GM21825 (cell line): ENCODE measurements at regions not wholly inside any gene's neighbourhood (a gene's known extent, or its start where the extent isn't known, plus 50 kb on each side); places are given as distances from the start of the nearest gene placed in this dataset.
A peak's percentile ranks its signal among the peaks of the same experiment; 100 is the strongest.

Experiments used
- ATAC-seq: cut with Tn5 transposase; IDR thresholded peaks from one replicate; pipeline ENCODE4 v1.9.1; 2021; ENCODE audit warnings: mild to moderate bottlenecking, moderate library complexity; ENCODE audit not compliant: unreplicated experiment

DNA sequence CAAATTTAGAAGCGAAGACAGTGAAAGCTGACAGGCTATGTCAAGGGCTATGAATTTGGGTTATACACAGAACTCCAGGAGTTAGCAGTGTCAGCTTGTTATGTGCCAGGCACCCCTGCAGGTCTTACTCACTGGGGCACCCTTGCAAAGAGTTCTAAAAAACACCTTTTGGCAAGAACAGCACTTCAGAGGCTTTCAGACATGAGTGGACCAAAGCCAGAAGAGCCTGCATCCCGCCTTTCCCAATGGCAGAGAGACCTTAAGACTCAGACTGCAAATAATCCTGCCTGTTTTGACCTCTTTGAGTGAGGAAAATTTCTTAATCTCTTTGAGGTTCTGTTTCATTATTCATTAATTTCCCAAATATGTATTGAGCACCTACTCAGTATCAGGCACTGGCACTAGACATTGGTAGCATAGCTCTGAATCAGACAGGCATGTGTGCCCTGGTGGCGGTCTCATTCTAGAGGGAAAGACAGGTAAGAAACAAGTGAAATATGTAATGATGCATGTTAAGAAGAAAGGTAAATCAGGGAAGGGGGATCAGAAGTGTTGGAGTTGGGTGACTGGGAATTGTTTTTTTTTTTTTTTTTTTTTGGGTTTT is 280.0 kb downstream of the KBTBD8 start:
- ATAC-seq = no peak

GRCh38 chr3:67286586-67286985 is 288.5 kb downstream of the KBTBD8 start:
- ATAC-seq = no peak

DNA sequence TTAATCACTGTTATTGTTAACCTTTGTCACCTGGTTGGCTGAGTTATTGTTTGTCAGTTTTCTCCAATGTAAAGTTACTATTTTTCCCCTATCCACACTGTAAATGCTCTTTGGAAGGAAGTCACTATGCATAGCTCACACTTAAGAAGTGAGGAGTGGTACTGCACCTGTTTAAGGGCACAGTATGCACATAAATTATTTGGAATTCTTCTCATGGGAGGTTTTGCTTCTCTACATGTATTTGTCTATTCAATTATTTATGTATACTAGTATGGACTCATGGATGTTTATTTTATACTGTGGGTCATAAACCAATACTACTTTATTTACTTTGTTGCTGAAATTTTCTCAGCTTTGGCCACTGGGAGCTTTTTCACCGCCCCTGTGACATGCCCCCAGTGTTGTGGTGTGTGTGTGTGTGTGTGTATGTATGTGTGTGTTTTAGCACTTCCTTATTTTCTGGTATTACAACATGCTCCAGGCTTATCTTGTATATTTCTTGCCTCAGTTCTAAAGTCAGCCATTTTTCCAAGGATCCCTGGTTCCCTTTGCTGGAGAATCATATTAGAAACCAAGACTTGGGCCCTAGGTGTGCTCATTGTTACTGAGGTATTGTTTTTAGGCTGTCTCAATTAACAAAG is 290.5 kb downstream of the KBTBD8 start:
- ATAC-seq = no peak

- no peak for ATAC-seq
These were observed 291.5 kb downstream of the KBTBD8 start for GRCh38 chr3:67289626-67290025.

- ATAC-seq = peak; percentile 48
These were observed 292.3 kb downstream of the KBTBD8 start for GRCh38 chr3:67290438-67290837.

DNA sequence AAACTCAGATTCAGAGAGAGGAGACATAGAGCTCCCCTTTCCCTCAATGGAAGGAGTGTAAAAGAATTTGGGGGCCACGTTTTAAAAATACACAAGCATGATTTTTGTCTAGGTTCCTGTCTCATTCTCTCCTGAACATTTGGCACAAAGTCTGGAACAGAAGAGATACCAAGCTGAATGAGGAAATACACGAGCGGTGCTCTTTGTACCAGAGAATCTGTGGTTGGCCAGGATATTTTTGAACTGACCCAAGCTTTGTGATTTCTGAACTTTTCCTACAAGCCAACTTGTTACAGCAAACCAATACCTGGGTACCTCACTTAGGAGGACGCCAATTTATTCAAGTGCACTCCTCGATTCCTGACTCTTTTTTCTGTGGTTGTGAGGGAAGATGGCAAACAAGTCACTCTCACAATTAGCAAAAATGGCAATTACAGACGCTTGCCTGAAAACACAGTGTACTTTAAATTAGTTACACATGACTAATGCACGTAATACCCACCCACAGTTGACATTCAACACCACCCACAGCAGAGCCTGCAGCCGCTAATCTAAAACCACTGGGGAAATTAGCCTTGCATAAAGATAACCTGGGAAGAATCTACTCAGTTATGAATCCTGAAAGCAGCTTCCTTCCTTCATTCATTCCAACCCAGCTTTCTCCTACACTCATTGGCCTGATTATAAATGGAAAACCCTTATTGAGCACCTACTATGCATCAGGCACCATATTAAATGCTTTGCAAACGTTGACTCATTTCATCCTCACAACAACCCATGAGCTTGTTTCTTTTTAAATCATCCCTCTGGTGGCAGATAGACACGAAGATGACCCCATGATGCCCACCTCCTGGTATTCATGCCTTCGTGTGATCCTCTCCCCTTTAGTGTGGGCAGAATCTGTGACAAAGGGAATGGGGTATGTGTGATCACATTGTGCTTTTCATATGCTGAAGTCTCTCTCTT is 293.5 kb downstream of the KBTBD8 start:
- ATAC-seq = no peak

DNA sequence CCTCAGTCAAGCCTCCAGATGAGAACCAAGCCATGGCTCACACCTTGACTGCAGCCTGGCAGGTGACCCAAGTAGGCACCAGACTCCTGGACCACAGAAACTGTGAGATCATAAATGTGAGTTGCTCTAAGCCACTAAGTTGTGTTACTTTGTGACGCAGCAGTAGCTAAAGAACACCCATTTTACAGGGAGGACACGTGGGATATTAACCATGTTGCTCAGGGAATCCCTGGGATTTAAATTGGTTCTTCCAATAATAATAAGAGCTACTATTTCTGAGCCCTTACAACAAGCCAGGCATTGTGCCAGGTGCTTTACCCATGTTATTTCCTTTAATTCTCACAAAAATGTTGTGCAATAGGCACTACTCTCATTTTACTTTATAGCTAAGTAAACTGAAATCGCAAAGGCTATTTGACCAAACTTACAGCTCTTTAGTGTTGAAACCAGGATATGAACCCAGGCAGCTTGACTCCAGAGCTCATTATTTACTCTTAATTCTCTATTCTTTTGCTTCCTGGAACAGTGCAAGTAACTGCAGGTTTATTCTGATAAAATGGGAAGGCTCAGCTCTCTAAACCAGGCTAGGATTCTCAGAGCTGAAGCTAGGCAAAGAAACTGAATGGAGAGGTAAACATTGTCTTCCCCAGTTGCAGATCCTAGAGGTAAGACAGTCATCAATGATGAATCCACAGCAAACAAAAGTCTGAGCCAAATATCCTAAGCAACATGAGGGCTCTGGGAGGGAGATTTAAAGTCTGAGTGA is 294.4 kb downstream of the KBTBD8 start:
- no peak for ATAC-seq

GRCh38 chr3:67294341-67294740 is 296.2 kb downstream of the KBTBD8 start:
- no peak for ATAC-seq

DNA sequence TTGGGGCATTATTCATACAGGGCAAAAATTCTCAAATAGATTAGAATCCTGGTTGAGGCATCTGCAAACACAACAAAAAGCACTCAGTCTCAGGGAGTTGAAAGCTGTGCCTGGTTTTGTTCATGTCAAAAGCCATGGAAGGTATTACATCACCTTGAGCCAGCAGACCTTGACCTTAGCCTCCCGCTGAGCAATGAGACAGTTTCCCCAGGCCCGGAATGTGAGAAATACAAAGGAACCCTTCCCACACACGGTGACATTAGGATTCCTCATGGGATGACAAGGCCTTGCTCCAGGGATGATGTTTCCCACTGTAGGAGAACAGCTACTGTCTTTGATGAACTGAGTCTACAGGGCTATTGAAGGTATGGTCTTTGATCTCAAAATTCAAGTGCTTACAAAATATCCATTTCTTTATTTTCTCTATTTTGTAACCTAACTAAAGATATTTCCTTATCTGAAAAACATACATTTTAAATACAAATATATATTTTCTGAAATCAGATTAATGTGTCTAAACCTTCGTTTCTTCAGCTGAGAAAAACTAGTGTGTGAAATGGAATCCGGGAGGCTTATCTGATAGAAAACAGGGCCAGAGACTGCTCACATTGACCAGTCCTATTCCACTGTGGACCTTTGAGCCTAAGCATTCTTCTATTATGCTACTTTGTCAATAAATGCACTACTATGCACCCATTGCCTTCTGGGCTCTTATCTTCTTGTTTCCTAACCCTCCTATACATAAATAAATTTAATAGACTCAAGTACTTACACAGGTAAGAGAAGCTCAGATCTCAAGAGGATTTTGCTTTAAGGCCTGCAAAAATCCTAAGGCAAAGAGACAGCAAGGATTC is 298.2 kb downstream of the KBTBD8 start:
- ATAC-seq = no peak

DNA sequence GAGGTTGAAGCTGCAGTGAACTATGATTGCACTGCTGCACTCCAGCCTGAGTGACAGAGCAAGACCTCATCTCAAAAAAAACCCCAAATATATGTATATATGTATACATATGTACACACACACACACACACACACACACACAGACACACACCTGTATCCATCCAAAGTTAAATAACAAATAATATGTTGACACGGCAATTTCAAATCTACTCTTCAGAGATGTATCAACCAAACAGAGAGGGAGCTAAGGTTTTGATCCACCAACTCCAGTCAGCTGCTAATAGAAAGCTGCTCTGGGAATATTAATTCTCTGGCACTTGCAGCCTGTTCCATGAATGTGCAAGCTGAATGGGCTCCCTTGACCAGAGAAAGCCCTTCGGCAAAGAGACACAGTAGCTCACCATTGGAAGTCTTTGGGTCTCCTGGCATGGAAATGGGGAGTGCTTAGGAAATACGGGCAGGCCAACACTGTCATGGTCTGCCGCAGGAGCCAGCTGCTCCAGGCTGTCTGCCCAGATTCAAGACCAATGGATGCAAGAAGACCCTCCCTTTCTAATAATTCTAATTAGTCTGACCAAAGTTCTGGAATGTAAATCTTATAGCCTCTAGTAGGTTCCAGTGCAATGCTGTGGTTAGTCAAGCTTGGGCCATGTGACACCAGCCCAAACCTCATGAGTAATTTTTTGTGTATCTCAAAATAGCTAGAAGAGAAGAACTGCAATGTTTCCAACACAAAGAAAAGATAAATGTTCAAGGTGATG is 299.8 kb downstream of the KBTBD8 start:
- no peak for ATAC-seq

DNA sequence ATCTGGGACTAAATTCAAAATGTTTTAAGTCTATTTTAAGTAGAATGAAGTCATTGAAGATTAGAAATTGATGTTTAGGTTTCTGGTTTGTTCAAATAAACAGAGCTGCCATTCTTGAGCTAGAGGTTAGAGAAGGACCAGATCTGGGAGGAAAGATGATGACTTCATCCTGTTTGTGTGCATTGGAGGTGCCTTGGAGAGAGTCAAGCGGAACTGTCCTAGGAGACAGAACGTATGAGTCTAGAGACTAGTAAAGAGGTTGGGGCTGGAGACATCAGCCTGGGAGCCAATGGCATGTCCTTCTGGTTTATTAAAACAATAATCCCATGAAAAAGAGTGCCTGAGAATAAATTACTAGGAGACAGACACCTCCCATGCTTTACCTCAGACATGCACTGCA is 303.4 kb downstream of the KBTBD8 start:
- no peak for ATAC-seq

DNA sequence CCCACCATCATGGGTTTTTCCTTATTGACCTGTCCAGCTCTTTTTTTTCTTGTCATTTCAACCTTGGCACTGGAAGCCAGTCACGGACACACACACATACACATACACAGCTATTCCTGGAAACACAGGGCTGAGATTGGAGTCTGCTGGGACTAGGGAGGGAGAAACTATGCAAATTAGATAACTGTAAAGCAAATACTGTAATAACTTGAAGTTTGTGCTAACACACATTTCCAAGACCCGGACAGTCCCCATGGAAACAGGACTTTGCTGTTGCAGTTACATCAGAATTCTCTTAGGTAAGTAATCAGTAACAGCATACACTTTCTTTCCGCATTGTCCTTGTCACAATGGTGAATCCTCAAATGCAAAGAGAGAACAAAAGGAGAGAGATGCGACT is 304.4 kb downstream of the KBTBD8 start:
- ATAC-seq = no peak

- ATAC-seq = no peak
These were observed 307.1 kb downstream of the KBTBD8 start for GRCh38 chr3:67305160-67305559.

GRCh38 chr3:67305922-67306321 is 307.8 kb downstream of the KBTBD8 start:
- no peak for ATAC-seq

DNA sequence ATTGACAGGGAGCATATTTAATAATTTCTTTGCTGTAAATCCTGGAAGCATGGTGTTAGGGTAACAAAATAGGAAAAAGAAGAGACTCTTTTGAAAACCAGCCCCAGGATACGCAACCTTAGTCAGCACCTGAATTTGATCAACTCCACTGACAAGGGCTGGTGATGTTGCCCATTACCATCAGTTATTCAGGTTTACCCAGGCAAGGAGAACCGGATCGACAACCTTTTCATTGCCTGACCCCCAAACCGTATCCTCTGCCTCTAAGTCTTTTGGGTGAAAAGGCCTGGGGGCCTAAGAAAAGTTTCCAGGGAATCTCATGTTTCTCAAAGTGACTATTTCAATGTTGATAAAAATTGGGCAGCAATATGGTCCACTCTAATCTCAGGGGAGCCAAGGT is 313.3 kb downstream of the KBTBD8 start:
- no peak for ATAC-seq

GRCh38 chr3:67312155-67312554 is 314.0 kb downstream of the KBTBD8 start:
- no peak for ATAC-seq

GRCh38 chr3:67318162-67318561 is 320.1 kb downstream of the KBTBD8 start:
- no peak for ATAC-seq

DNA sequence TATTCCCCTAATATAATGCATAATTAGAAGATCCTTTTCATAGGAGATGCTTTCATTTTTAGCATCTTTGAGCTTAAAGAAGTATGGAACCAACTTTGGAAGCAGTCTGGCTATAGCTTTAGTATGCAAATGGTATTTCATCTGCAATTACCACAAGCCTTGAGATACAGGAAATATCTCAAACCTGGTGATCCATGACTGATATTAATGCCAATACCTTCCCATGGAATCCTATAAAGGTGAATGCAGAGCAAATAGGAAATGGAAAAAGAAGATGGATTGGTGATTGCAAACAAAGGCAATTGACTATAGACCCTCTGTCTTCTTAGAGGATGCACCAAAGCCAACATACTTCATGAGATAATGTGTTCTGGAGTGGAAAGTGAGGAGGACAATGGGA is 326.4 kb downstream of the KBTBD8 start:
- no peak for ATAC-seq
